RWPE1 (cell line): ENCODE measurements at regions not wholly inside any gene's neighbourhood (a gene's known extent, or its start where the extent isn't known, plus 50 kb on each side); places are given as distances from the start of the nearest gene placed in this dataset.

Source experiments
- CTCF ChIA-PET: fragments of 350-600 bp; sonication (Branson Sonifier 250); formaldehyde crosslinking; extraction: SDS; loops from one replicate; lab custom pipeline; 2021; lab: Yijun Ruan, JAX
- POLR2A ChIA-PET: fragments of 400-600 bp; formaldehyde crosslinking; extraction: SDS; loops from one replicate; lab custom pipeline; 2020; ENCODE audit warnings: antibody characterized with exemption; ENCODE audit not compliant: low non-redundant PET; lab: Yijun Ruan, JAX
- DNase-seq: peaks from one replicate; pipeline ENCODE4 v3.0.0; 2012; ENCODE audit warnings: low spot score
- H3K27ac ChIP-seq: fragments of 450-650 bp; 2 replicates; pipeline ENCODE4 v1.5.1; 2017
- TF ChIP-seq, protein P1 (sequence below): fragments of 450-650 bp; conservative IDR thresholded peaks from 2 replicates; pipeline ENCODE4 v1.5.1; 2017; ENCODE audit warnings: low read depth, mild to moderate bottlenecking

DNA sequence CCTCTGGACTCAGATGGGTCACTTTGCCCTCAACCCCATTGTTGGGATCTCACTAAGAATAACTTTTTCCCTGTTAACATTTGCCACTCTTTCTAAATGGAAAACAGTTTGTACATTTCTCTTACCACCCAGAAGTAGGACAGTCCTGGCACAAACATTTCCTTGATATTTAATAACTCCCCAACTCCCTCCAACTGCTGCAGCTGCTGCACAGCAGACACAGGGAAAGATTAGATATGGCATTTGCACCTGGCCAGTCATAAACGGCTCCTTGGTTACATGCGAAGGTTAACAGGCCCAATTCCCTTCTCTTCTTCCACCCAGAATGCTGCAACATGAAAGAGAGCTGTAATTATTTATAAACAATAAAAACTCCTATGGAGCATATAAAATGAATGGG is 55.9 kb upstream of the SOX4 start:
- ChIA-PET CTCF (interaction anchor here (0.6 kb wide), 1 partner anchor 101 kb away, joined by 3 read pairs; no protein-coding TSS in a partner anchor), POLR2A (no interaction called here)
- no peak overlapping the region for H3K27ac ChIP-seq
- TF ChIP-seq, protein P1, sequence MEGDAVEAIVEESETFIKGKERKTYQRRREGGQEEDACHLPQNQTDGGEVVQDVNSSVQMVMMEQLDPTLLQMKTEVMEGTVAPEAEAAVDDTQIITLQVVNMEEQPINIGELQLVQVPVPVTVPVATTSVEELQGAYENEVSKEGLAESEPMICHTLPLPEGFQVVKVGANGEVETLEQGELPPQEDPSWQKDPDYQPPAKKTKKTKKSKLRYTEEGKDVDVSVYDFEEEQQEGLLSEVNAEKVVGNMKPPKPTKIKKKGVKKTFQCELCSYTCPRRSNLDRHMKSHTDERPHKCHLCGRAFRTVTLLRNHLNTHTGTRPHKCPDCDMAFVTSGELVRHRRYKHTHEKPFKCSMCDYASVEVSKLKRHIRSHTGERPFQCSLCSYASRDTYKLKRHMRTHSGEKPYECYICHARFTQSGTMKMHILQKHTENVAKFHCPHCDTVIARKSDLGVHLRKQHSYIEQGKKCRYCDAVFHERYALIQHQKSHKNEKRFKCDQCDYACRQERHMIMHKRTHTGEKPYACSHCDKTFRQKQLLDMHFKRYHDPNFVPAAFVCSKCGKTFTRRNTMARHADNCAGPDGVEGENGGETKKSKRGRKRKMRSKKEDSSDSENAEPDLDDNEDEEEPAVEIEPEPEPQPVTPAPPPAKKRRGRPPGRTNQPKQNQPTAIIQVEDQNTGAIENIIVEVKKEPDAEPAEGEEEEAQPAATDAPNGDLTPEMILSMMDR: no peak
- no peak for DNase-seq

GRCh38 chr6:21538186-21538798 is 55.3 kb upstream of the SOX4 start:
- CTCF ChIA-PET: interaction anchor here (0.6 kb wide), 1 partner anchor 102 kb away, joined by 3 read pairs; no protein-coding TSS in a partner anchor
- POLR2A ChIA-PET: no interaction called here
- no peak for DNase-seq
- TF ChIP-seq, protein P1: no peak
- H3K27ac ChIP-seq: no peak overlapping the region

- TF ChIP-seq, protein P1: no peak
- no peak for DNase-seq
- ChIA-PET POLR2A (no interaction called here), CTCF (no interaction called here)
- no peak overlapping the region for H3K27ac ChIP-seq
Observed at GRCh38 chr6:21539621-21540100, 53.9 kb upstream of the SOX4 start.
